ENCODE measurements at regions not wholly inside any gene's neighbourhood (a gene's known extent, or its start where the extent isn't known, plus 50 kb on each side); places are given as distances from the start of the nearest gene placed in this dataset.

GRCh38 chr1:38667626-38668025, 191.9 kb downstream of the RRAGC start:
- H3K4me1 ChIP-seq (ENCODE audit: insufficient read depth, low read length) = no peaks in the 10 kb centered on the region
- H3T11ph ChIP-seq (ENCODE audit: low read length) = no peak overlapping the region
- TF ChIP-seq, protein P1, sequence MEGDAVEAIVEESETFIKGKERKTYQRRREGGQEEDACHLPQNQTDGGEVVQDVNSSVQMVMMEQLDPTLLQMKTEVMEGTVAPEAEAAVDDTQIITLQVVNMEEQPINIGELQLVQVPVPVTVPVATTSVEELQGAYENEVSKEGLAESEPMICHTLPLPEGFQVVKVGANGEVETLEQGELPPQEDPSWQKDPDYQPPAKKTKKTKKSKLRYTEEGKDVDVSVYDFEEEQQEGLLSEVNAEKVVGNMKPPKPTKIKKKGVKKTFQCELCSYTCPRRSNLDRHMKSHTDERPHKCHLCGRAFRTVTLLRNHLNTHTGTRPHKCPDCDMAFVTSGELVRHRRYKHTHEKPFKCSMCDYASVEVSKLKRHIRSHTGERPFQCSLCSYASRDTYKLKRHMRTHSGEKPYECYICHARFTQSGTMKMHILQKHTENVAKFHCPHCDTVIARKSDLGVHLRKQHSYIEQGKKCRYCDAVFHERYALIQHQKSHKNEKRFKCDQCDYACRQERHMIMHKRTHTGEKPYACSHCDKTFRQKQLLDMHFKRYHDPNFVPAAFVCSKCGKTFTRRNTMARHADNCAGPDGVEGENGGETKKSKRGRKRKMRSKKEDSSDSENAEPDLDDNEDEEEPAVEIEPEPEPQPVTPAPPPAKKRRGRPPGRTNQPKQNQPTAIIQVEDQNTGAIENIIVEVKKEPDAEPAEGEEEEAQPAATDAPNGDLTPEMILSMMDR (conservative IDR thresholded peaks at IDR 0.05) = no peak
- no peak overlapping the region for H2BK15ac ChIP-seq (ENCODE audit: low read depth, low read length)
- no peak overlapping the region for H2BK120ac ChIP-seq (ENCODE audit: low read depth, low read length, poor library complexity, severe bottlenecking)
- Mint-ChIP-seq H3K27me3 (ENCODE audit: low read depth) (peaks cover 44% of the 10 kb centered on the region), H3K36me3 (ENCODE audit: insufficient read depth in 1 of 3, low read depth in 3 of 3) (no peaks in the 10 kb centered on the region; a peak in 1 of 7 replicates), H3K4me3 (no peak overlapping the region), H3K4me1 (peaks cover 0 to 3% of the 10 kb centered on the region in 2 experiments; a peak in 1 of 4 replicates), H3K27ac (no peak overlapping the region), H3K9me3 (peaks cover 4 to 6% of the 10 kb centered on the region in 2 experiments; a peak in 3 of 5 replicates)
- no peak overlapping the region for H2AK5ac ChIP-seq (ENCODE audit: insufficient read length, low read length)
- no peak overlapping the region for H3K9ac ChIP-seq (ENCODE audit: extremely low read depth, insufficient read length, low read length)
- no peak overlapping the region for H2BK12ac ChIP-seq (ENCODE audit: insufficient read length, low read depth, low read length)
- H3K79me1 ChIP-seq (ENCODE audit: insufficient read depth, low read depth, low read length, poor library complexity, severe bottlenecking) = no peaks in the 10 kb centered on the region
- no peak overlapping the region for H3K23ac ChIP-seq (ENCODE audit: insufficient read length, low read depth, low read length)
- DNase-seq = peak; percentile 12
- no peak overlapping the region for H3K4ac ChIP-seq (ENCODE audit: low read depth, low read length)
- no peak overlapping the region for H2BK5ac ChIP-seq (ENCODE audit: insufficient read length, low read length)
- no peaks in the 10 kb centered on the region for H3K9me3 ChIP-seq (ENCODE audit: control insufficient read depth, low read depth, low read length)
- no peak overlapping the region for H3K27ac ChIP-seq (ENCODE audit: insufficient read length, low read depth, low read length)
- H3K27me3 ChIP-seq (ENCODE audit: insufficient read depth, low read length) = no peaks in the 10 kb centered on the region
- H3K56ac ChIP-seq (ENCODE audit: insufficient read length, low read depth, low read length) = no peak overlapping the region
- H3K18ac ChIP-seq (ENCODE audit: insufficient read length, low read depth, low read length) = no peak overlapping the region
- no peaks in the 10 kb centered on the region for H4K20me1 ChIP-seq (ENCODE audit: control insufficient read depth, insufficient read depth, insufficient read length)
- no peaks in the 10 kb centered on the region for H3K79me2 ChIP-seq (ENCODE audit: insufficient read depth, low read length)
- H3K4me2 ChIP-seq (ENCODE audit: insufficient read depth, insufficient read length, low read length) = no peak overlapping the region
- WGBS (ENCODE audit: extremely low coverage, insufficient read length, low lambda C conversion rate) = no CpG with 5 or more reads among the region's 4 CpGs
- H4K8ac ChIP-seq (replicated peaks; ENCODE audit: insufficient read length, low read depth, low read length) = no peak overlapping the region
- no peak overlapping the region for H4K91ac ChIP-seq (ENCODE audit: insufficient read length, low read depth, low read length)
- no peak overlapping the region for H3K14ac ChIP-seq (ENCODE audit: insufficient read depth, low read length)
- H2BK20ac ChIP-seq (ENCODE audit: low read depth, low read length, poor library complexity, severe bottlenecking) = no peak overlapping the region
- no peak overlapping the region for H2AFZ ChIP-seq (ENCODE audit: low read length)
- H4K5ac ChIP-seq (ENCODE audit: insufficient read length, low read depth, low read length) = no peak overlapping the region
- H3K23me2 ChIP-seq (ENCODE audit: insufficient read length, low read depth, low read length, poor library complexity, severe bottlenecking) = no peaks in the 10 kb centered on the region

All from H9 (cell line).